ENCODE measurements at regions not wholly inside any gene's neighbourhood (a gene's known extent, or its start where the extent isn't known, plus 50 kb on each side); places are given as distances from the start of the nearest gene placed in this dataset.
A peak's percentile ranks its signal among the peaks of the same experiment; 100 is the strongest.
"Not testable (repeated sequence)": the region's sequence is repeated elsewhere in the genome, so short reads cannot be mapped to it uniquely, and the experiment has no call there.

- peak; percentile 24 for ATAC-seq
- Histone ChIP-seq H3K4me1 (peaks cover 0 to 20% (median 4%) of the 10 kb centered on the region in 3 donors), H3K27ac (peak overlapping the region in 2 of 4 donors; percentile 48 to 62), H3K9me3 (peaks cover 0 to 12% (median 0%) of the 10 kb centered on the region in 3 donors)
- H3K4me3 ChIP-seq, H3K27me3 ChIP-seq, H3K36me3 ChIP-seq: not testable (repeated sequence)
- 43 to 78% methylated on average over 6 to 7 of the region's 20 CpGs for WGBS, 2 donors (ENCODE audit: low coverage in 1 of 2)
Observed at GRCh38 chr16:29170393-29171119, 185.7 kb downstream of the LAT start.

- ATAC-seq: peak; percentile 39
- WGBS, 2 donors (ENCODE audit: low coverage in 1 of 2): 0 to 64% methylated on average over 2 to 3 of the region's 16 CpGs
- Histone ChIP-seq H3K9me3 (peaks cover 0 to 12% (median 0%) of the 10 kb centered on the region in 3 donors), H3K4me1 (peaks cover 0 to 20% (median 4%) of the 10 kb centered on the region in 3 donors), H3K27ac (peak overlapping the region in 2 of 4 donors; percentile 48 to 62)
- H3K4me3 ChIP-seq, H3K36me3 ChIP-seq, H3K27me3 ChIP-seq: not testable (repeated sequence)
Observed at GRCh38 chr16:29169295-29169994, 184.6 kb downstream of the LAT start.

DNA sequence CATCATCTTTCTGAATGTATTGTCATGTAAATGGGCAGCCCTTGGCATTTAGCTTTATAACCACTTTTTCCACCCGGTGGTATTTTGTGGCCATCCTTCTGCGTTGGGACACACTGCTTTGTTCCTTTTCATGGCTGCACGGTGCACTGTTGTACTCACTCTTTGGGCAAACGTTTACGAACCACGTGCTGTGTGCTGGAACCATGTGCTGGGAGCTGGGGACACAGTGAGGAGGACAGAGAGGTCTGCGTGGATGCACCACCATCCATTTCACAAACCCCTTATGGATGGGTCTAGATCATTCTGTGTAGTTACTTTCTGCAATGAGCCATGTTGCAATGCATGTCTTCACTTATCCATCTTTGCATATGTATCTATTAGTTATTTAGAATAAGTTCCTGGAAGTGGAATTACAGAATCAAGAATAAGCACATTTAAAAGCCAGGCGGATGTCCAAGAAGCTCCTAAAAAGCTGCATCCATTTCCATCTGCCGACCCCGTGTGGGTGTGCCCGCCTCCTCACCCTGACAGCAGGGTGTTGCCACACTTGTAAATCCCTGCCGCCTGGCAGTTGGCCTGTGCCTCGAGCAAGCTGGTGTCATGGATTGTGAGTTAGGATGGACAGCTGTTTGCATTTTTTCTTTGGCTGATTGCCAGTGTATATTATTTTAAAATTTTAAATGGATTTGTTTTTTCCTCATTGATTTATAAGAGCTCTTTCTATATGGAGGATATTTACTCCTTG lies 183.8 kb downstream of the LAT start:
- H3K4me3 ChIP-seq, H3K27me3 ChIP-seq, ATAC-seq, H3K36me3 ChIP-seq, H3K27ac ChIP-seq: not testable (repeated sequence)
- 71 to 85% methylated on average over 13 of the region's 13 CpGs for WGBS, 2 donors (ENCODE audit: low coverage in 1 of 2)
- H3K9me3 ChIP-seq: peaks cover 0 to 12% (median 0%) of the 10 kb centered on the region in 3 donors
- H3K4me1 ChIP-seq: peaks cover 0 to 20% (median 4%) of the 10 kb centered on the region in 3 donors

DNA sequence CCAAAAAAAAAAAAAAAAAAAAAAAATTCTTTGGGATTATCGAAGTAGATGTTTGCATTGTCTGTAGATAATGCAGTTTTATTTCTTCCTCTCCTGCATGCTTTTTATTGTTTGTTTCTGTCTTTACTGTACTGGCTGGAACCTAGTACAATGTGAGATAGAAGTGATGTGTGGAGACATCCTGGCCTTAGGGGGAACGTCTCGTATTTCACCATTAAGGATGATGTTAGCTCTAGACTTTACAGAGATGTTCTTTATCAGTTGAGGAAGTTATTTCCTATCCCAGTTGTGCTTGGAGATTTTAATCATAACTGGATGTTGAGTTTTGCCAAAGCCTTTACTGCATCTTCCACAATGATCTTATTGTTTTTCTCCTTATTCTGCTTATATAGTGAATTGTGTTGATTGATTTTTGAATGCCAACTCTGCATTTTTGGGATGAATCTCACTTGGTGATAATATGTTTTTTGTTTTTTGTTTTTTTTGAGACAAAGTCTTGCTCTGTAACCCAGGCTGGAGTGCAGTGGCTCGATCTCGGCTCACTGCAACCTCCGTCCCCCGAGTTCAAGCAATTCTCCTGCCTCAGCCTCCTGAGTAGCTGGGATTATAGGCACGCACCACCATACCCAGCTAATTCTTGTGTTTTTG lies 179.7 kb downstream of the LAT start:
- not testable (repeated sequence) for H3K9me3 ChIP-seq, H3K4me1 ChIP-seq, ATAC-seq, H3K27ac ChIP-seq, H3K36me3 ChIP-seq, H3K27me3 ChIP-seq, H3K4me3 ChIP-seq
- WGBS, 2 donors (ENCODE audit: low coverage in 1 of 2): 62 to 100% methylated on average over 1 to 2 of the region's 8 CpGs

DNA sequence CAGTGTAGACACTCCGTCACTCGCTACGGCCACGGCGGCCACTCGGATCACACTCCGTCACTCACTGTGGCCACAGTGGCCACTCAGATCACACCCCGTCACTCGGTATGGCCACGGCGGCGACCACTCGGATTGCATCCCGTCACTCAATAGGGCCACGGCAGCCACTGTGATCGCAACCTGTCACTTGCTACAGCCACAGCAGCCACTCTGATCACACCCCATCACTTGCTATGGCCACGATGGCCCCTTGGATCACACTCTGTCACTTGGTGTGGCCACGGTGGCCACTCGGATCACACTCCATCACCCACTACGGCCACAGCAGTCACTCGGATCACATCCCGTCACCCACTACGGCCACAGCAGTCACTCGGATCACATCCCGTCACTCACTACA lies 175.3 kb downstream of the LAT start:
- WGBS, 2 donors (ENCODE audit: low coverage in 1 of 2): 84 to 94% methylated on average over 2 to 9 of the region's 25 CpGs
- not testable (repeated sequence) for H3K9me3 ChIP-seq, ATAC-seq, H3K36me3 ChIP-seq, H3K4me3 ChIP-seq, H3K27ac ChIP-seq, H3K27me3 ChIP-seq
- H3K4me1 ChIP-seq: peaks cover 0 to 20% (median 14%) of the 10 kb centered on the region in 3 donors

GRCh38 chr16:29159603-29160002 lies 174.8 kb downstream of the LAT start:
- not testable (repeated sequence) for H3K27me3 ChIP-seq, H3K36me3 ChIP-seq, ATAC-seq, H3K9me3 ChIP-seq, H3K4me3 ChIP-seq
- H3K27ac ChIP-seq: peak overlapping the region in 1 of 4 donors; percentile 80
- WGBS, 2 donors (ENCODE audit: low coverage in 1 of 2): 100% methylated on average over 3 of the region's 11 CpGs
- H3K4me1 ChIP-seq: peaks cover 0 to 26% (median 17%) of the 10 kb centered on the region in 3 donors

- no peak for ATAC-seq
- Histone ChIP-seq H3K9me3 (no peaks in the 10 kb centered on the region), H3K36me3 (peaks cover 0 to 6% of the 10 kb centered on the region in 2 donors), H3K4me1 (peaks cover 0 to 34% (median 21%) of the 10 kb centered on the region in 3 donors), H3K4me3 (no peak overlapping the region), H3K27ac (peak overlapping the region in 3 of 4 donors; percentile 75 to 80 (median 80)), H3K27me3 (no peaks in the 10 kb centered on the region)
- WGBS, 2 donors (ENCODE audit: low coverage in 1 of 2): 100% methylated on average over 1 of the region's 29 CpGs; no CpG with 5 or more reads in 1 of the 2 donors
- no peak for TF ChIP-seq POLR2A (IDR thresholded peaks at IDR 0.05)
- TF ChIP-seq EP300 (IDR thresholded peaks at IDR 0.05): no peak
- no peak for TF ChIP-seq CTCF (IDR thresholded peaks at IDR 0.05)
- TF ChIP-seq POLR2AphosphoS5 (IDR thresholded peaks at IDR 0.05): no peak
Observed at GRCh38 chr16:29158785-29159184, 173.9 kb downstream of the LAT start.

DNA sequence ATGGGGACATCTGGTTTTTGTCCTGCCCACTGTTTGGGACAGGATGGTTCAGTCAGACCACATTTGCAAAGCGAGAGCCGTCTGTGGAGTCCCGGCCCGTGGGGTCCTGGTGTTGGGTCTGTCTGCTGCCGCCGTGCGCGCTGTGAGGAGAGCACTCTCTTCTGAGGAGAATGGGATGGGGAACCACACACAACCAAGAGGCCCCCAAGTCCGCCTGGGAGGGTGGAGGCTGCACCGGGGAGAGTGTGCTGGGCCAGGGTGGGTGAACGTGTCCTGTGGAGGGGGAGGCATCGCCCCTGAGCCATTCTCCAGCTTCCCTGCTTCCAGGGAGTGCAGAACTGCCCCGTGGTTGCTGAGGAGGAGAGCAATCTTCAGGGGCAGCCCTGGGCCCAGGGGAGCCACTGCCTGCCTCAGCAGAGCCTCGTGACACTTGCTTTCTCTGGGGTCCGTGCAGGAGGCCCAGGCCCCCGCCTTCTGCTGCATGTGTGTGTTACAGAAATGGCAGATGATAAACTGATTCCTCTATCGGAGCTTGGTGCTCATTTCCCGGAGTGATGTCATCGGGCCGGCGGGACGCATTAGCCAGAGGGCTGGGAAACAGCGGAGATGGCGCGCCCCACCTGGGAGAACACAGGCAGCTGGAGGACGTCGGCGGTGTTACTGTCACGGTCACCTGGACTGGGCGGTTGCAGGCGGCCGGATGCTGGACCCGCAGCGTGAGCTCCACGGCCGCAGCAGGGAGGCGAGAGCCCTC lies 173.4 kb downstream of the LAT start:
- not testable (repeated sequence) for H3K27me3 ChIP-seq, H3K36me3 ChIP-seq, ATAC-seq, H3K4me3 ChIP-seq, H3K9me3 ChIP-seq
- H3K27ac ChIP-seq: peak overlapping the region in 3 of 4 donors; percentile 75 to 80 (median 80)
- H3K4me1 ChIP-seq: peaks cover 0 to 37% (median 21%) of the 10 kb centered on the region in 3 donors
- WGBS, 2 donors (ENCODE audit: low coverage in 1 of 2): no CpG with 5 or more reads among the region's 37 CpGs
